H54 (cell line): ENCODE measurements at regions not wholly inside any gene's neighbourhood (a gene's known extent, or its start where the extent isn't known, plus 50 kb on each side); places are given as distances from the start of the nearest gene placed in this dataset.

ENCODE experiments used
- DNase-seq: peaks from one replicate; pipeline ENCODE4 v3.0.0; 2011; ENCODE audit warnings: low spot score, mixed read lengths; ENCODE audit not compliant: insufficient read length
- FAIRE-seq: peaks from 3 replicates; lab custom pipeline; 2011; peaks lifted over from hg19 to GRCh38; lab: Jason Lieb, UNC
- POLR2A ChIP-seq: IDR thresholded peaks from 2 replicates; pipeline ENCODE4 v1.6.1; 2011; ENCODE audit warnings: low read depth, mild to moderate bottlenecking, low read length

DNA sequence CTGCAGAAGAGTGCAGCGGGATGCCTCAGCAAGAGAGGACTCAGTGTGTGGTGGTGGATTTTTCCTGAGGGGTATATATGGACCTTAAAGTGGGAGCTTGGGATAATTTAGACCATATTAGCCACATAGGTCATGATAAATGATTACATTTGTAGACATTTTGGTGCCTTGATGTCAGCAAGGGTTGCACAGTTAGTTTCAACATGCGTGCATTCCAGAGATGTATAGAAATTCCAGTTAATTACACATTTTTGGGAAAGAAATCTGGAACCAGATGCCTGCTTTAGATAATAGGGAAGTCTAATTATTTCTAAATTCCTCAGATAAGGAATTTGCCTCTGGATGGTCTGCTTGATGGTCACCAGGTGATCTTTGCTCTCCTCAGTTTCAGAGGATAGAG is 440.6 kb upstream of the PAPPA start:
- TF ChIP-seq POLR2A: no peak
- no peak for DNase-seq
- no peak for FAIRE-seq

GRCh38 chr9:115715666-115716065 is 437.9 kb upstream of the PAPPA start:
- no peak for DNase-seq
- no peak for FAIRE-seq
- no peak for TF ChIP-seq POLR2A

GRCh38 chr9:115717298-115717697 is 436.3 kb upstream of the PAPPA start:
- TF ChIP-seq POLR2A: no peak
- DNase-seq: no peak
- FAIRE-seq: no peak

- FAIRE-seq: peak; percentile 99
- TF ChIP-seq POLR2A: no peak
Observed at GRCh38 chr9:115717711-115718173, 435.8 kb upstream of the PAPPA start.

DNA sequence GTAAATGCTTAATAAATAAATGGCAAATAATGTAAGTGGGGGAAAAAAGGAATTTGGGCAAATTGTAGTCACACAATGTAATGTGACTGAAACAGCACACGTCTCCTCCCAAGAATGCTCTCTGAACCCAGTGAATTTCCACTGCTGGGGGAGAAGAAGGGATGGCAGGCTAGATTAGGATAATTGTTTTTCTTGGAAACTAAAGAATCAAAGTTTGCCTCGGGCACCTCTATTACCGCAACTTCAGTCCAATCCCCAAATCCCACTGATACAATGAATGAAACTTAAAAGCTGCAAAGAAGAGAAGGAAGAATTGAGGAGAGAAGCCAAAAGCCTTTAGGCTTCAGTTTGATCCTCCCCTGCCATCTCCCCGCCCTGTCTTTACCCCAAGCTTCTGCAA is 423.2 kb upstream of the PAPPA start:
- DNase-seq (no peak), FAIRE-seq (no peak)
- no peak for TF ChIP-seq POLR2A

More at GRCh38 chr9:115717711-115718173, 435.8 kb upstream of the PAPPA start:
- peak; percentile 28 for DNase-seq

GRCh38 chr9:115730845-115731244 is 422.7 kb upstream of the PAPPA start:
- FAIRE-seq (peak; percentile 96), DNase-seq (no peak)
- no peak for TF ChIP-seq POLR2A

DNA sequence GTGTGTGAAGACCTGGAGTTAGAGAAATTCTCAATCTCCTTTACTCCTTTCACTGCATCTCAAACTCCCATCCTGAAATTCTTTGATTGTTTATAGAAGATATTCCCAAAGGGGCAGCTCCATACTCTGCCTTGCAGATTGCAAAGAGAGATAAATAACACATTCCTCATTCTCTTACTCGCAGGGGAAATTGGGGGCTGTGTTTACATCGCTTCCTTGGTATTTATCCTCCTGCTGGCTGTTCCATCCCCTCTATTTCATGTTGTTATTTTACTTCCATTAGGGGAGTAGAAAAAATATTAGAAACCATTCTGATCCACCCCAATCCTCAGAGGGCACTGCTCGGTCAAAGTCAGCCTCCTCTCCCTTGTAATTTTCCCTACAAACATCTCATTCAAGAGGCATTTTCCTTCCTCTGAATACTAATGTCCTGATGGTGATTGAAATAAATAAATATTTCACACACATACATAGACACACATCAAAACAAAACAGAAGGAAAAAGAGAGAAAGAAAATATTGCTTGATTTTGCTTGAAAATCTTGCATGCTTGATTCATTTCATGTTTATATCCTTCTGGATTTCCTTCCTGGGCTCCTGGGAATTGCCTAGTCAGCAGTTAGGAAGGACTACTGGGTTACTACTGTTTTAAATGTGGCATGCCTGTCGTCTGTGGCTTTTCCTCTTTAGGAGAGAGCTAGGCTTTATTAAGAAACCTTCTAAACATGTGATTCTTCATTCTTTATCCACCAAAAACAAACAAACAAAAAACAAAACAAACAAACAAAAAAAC is 420.1 kb upstream of the PAPPA start:
- no peak for TF ChIP-seq POLR2A
- peak; percentile 95 for FAIRE-seq

GRCh38 chr9:115739096-115739875 is 414.3 kb upstream of the PAPPA start:
- no peak for DNase-seq
- no peak for TF ChIP-seq POLR2A
- FAIRE-seq: peak; percentile 88

More for the DNA sequence above, 420.1 kb upstream of the PAPPA start:
- DNase-seq: no peak

DNA sequence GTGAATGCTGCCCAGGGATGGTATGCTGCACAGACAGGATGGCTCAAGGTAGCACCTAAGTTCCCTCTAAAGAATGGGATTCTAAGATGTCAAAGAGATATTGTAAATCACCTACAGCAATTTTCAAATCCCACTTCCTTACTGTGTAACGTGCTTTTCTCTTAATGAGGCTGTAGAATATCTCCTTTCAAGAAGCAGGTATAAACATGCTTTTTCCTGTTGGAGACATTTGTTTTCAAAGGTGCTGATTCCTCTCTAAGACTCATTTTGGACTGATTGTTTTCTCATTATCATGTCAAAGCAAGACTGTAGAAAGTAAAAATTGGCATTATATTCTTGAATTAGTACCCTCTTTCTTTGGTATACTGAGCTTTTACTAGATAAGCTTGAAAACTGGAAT is 412.6 kb upstream of the PAPPA start:
- no peak for TF ChIP-seq POLR2A
- DNase-seq (no peak), FAIRE-seq (peak; percentile 38)

- no peak for TF ChIP-seq POLR2A
- FAIRE-seq (peak; percentile 38), DNase-seq (no peak)
Observed at GRCh38 chr9:115743709-115744605, 409.6 kb upstream of the PAPPA start.

- no peak for TF ChIP-seq POLR2A
- FAIRE-seq (peak; percentile 89), DNase-seq (no peak)
Observed at GRCh38 chr9:115746496-115746895, 407.1 kb upstream of the PAPPA start.

- no peak for DNase-seq
- FAIRE-seq: peak; percentile 80
- TF ChIP-seq POLR2A: no peak
Observed at GRCh38 chr9:115747731-115748130, 405.9 kb upstream of the PAPPA start.

GRCh38 chr9:115756736-115757135 is 396.9 kb upstream of the PAPPA start:
- no peak for TF ChIP-seq POLR2A
- DNase-seq: no peak
- no peak for FAIRE-seq
